T47D (cell line): ENCODE measurements at regions not wholly inside any gene's neighbourhood (a gene's known extent, or its start where the extent isn't known, plus 50 kb on each side); places are given as distances from the start of the nearest gene placed in this dataset.

Source experiments
- DNase-seq, 2 experiments: peaks; one replicate each; pipeline versions ENCODE4 v3.0.0 to v3.0.0-alpha.2; 2011 to 2012; ENCODE audit warnings: low read depth in 1 of 2, low spot score in 1 of 2
- JUND ChIP-seq: IDR thresholded peaks from 2 replicates; pipeline ENCODE4 v1.6.1; 2012; ENCODE audit warnings: low read depth
- in situ Hi-C: cut with HindIII; loops from 2 replicates; pipeline ENCODE4 v1.10.0; 2016; ENCODE audit warnings: low sequenced_read_pairs, low pct_unique_long_range_greater_than_20kb

DNA sequence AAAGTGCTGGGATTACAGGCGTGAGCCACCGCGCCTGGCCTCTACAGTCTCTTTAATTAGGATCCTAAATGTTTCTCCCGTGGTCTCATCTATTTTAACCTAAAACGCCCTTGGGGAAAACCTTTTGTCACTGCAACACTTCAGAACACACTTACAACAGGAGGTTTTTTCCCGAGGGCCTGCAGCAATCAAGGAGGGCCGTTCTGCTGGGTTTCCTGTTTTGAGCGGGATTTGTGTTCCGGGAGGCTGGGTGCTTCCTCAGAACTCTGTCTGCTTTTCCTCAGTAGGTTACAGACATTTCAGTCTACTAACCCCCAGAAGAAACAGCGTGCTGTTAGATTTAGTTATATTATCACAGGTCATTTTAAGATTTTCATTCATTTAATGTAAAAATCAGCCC, 65.4 kb upstream of the IRX4 start:
- in situ Hi-C loops: no loop called here
- no peak for TF ChIP-seq JUND
- DNase-seq: no peak

DNA sequence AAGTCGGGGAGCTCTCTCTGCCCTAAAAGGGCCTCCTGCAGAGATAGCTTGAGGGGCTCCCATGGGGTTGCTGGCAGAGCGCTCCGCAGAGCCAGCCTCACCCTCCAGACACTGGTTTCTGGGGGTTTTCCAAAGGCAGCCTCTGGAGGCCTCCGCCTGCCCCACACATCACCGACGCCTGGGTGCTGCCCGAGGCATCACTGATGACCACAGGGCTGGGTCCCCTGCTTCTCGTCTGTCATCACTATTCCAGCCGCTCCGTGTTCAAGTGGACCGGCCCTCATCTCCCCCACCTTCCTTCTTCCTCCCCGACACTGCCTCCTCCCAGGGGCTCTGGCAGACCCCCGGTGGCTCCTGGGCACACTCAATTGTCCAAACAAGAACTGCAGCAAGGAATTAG, 64.1 kb upstream of the IRX4 start:
- in situ Hi-C loops: no loop called here
- DNase-seq: no peak
- no peak for TF ChIP-seq JUND

GRCh38 chr5:1946122-1946677, 63.5 kb upstream of the IRX4 start:
- DNase-seq: no peak
- TF ChIP-seq JUND: no peak
- in situ Hi-C loops: no loop called here

- no peak for DNase-seq
- in situ Hi-C loops: no loop called here
- TF ChIP-seq JUND: no peak
Measured at GRCh38 chr5:1945606-1946005, 62.9 kb upstream of the IRX4 start.

- DNase-seq: no peak
- TF ChIP-seq JUND: no peak
- in situ Hi-C loops: no loop called here
Measured at GRCh38 chr5:1944408-1944807, 61.7 kb upstream of the IRX4 start.

DNA sequence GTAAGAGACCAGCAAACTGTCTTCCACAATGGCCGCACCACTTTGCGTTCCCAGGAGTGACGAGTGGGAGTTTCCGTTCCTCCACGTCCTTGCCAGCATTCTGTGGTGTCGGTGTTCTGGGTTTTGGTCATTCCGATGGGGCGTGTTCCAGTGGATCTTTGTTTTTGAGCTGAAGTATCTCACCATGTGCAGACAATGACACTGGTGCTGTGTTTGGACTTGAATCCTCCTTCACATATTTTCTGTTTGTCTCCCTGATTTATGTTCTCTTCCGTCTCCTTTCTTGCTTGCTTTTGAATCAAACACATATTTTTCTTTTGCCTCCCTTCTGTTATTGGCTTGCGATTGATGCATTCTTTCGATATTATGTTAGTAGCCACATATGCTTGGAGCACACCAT, 60.8 kb upstream of the IRX4 start:
- DNase-seq: no peak
- no peak for TF ChIP-seq JUND
- in situ Hi-C loops: no loop called here

GRCh38 chr5:1942630-1943029, 59.9 kb upstream of the IRX4 start:
- in situ Hi-C loops: no loop called here
- TF ChIP-seq JUND: no peak

GRCh38 chr5:1942158-1942557, 59.4 kb upstream of the IRX4 start:
- no peak for DNase-seq
- in situ Hi-C loops: no loop called here
- no peak for TF ChIP-seq JUND

More at GRCh38 chr5:1942630-1943029, 59.9 kb upstream of the IRX4 start:
- DNase-seq: no peak

- TF ChIP-seq JUND: no peak
- in situ Hi-C loops: no loop called here
- DNase-seq: no peak
Measured at GRCh38 chr5:1939256-1939655, 56.5 kb upstream of the IRX4 start.

DNA sequence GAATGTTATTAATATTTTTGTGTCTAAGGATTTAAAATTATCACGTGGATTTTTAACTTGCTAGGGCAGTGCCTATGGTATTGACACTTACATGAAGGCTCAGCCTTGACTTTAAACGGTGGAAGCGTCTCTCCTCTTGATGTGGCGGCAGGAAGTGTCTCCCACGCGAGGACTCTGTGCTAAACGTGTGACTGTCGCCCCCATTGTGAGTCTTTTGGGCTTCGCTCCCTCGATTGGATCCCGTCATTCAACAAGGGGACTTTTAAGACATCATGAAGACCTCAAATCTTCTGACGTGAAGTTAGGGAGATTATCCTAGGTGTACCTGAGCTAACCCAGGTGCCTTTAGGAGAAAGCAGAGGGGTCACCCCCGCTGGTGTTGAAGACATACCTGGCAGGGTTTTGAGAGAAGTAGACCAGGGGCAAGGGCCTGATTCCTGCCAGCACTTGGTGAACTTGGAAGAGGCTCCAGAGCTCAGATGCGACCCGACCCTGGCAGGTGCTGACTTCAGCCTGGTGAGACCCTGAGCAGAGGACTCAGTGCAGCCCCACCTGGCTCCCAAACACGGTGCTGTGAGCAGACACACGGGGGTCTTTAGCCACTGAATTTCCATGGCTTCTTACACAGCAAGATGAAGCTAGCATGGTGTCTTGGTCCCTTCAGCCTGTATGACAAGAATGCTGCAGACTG, 55.7 kb upstream of the IRX4 start:
- no peak for TF ChIP-seq JUND
- no peak for DNase-seq
- in situ Hi-C loops: no loop called here

DNA sequence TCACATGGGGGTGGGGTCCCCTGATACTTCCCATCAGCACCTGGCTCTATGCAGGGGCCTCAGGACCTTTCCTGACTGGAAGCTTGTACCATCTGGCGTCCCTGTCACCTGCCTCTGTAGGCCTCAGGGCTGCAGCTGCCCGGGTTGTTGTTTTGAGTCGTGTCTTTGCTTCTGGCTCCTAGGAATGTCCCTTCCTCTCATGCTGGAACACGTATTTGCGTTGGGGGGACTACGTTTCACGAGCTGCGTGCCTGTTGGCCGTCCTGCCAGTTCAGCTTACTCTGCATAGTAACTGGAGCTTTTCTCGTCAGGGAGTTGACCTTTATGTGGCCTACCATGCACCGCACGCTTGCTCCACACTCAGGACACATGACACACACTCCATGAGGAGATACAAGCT, 54.9 kb upstream of the IRX4 start:
- no peak for DNase-seq
- no peak for TF ChIP-seq JUND
- in situ Hi-C loops: no loop called here

- in situ Hi-C loops: no loop called here
- DNase-seq: no peak
- no peak for TF ChIP-seq JUND
Measured at GRCh38 chr5:1936901-1937300, 54.2 kb upstream of the IRX4 start.

DNA sequence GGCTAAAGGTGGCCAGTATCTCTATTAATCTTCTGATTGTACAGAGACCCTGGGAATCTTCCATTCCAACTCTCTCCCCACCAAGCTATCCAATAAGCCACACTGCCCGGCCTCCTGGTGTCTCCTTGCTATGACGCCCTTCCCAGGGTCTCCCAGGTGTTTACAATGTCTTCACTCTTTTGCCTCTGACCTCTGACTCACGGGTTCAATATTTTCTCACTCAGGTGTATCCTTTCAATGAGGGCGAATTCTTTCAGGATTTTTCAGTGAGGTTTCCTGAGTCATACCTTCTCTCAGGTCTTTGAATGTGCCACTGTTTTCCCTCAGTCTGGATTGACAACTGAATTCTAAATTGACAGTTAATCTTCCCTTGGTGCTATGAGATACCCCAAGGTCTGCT, 53.7 kb upstream of the IRX4 start:
- no peak for DNase-seq
- TF ChIP-seq JUND: no peak
- in situ Hi-C loops: no loop called here
